ENCODE measurements at regions not wholly inside any gene's neighbourhood (a gene's known extent, or its start where the extent isn't known, plus 50 kb on each side); places are given as distances from the start of the nearest gene placed in this dataset.

- TF ChIP-seq EZH2 (IDR thresholded peaks at IDR 0.05; ENCODE audit: insufficient read depth, poor library complexity, severe bottlenecking), result no peak
- no peak for TF ChIP-seq EZH2phosphoT487 (IDR thresholded peaks at IDR 0.05; ENCODE audit: insufficient read depth, low read depth)
These were observed 177.8 kb upstream of the SMIM23 start for GRCh38 chr5:171607863-171608262.

Data from GM23248 (cell line).